A673 (cell line): ENCODE measurements at regions not wholly inside any gene's neighbourhood (a gene's known extent, or its start where the extent isn't known, plus 50 kb on each side); places are given as distances from the start of the nearest gene placed in this dataset.

ENCODE experiments used
- BruUV-seq: library from RNA; stranded (reverse); fragments of 400-500 nt; replicated peaks from 2 replicates; lab custom pipeline; 2021; lab: Mats Ljungman, UMichigan
- CTCF ChIA-PET: fragments of 300-600 bp; sonication (Branson Sonifier 250); formaldehyde crosslinking; loops from one replicate; lab custom pipeline; 2022; ENCODE audit warnings: antibody characterized with exemption; lab: Charles Lee
- POLR2A ChIA-PET: fragments of 300-600 bp; sonication (Branson Sonifier 250); formaldehyde crosslinking; loops from one replicate; lab custom pipeline; 2022; ENCODE audit warnings: antibody characterized with exemption; ENCODE audit not compliant: low non-redundant PET; lab: Charles Lee
- DNase-seq: peaks from one replicate; pipeline ENCODE4 v3.0.0-alpha.2; 2015; ENCODE audit warnings: low spot score
- H3K27ac ChIP-seq: fragments of 200-600 bp; sonication (generic); 2 replicates; pipeline ENCODE4 v1.5.1; 2016; ENCODE audit warnings: mixed run types, low read depth, mild to moderate bottlenecking, mixed read lengths, antibody characterized with exemption, low read length; ENCODE audit not compliant: poor library complexity, severe bottlenecking
- H3K27me3 ChIP-seq: fragments of 200-600 bp; sonication (generic); replicated peaks from 2 replicates; pipeline ENCODE4 v1.6.1; 2017; ENCODE audit warnings: mixed run types, low read depth, mild to moderate bottlenecking, mixed read lengths, antibody characterized with exemption, low read length; ENCODE audit not compliant: insufficient read depth, poor library complexity
- H3K36me3 ChIP-seq: fragments of 200-600 bp; sonication (generic); 2 replicates; pipeline ENCODE4 v1.6.1; 2016; ENCODE audit warnings: mixed run types, mild to moderate bottlenecking, mixed read lengths, antibody characterized with exemption, low read length; ENCODE audit not compliant: insufficient read depth, poor library complexity, severe bottlenecking
- H3K4me1 ChIP-seq: fragments of 200-600 bp; sonication (generic); 2 replicates; pipeline ENCODE4 v1.6.1; 2017; ENCODE audit warnings: mixed run types, mild to moderate bottlenecking, mixed read lengths, antibody characterized with exemption, low read length; ENCODE audit not compliant: insufficient read depth, poor library complexity, severe bottlenecking
- H3K4me3 ChIP-seq: fragments of 200-600 bp; sonication (generic); 2 replicates; pipeline ENCODE4 v1.5.1; 2016; ENCODE audit warnings: low read depth, mixed run types, mild to moderate bottlenecking, mixed read lengths, low read length; ENCODE audit not compliant: poor library complexity, severe bottlenecking
- H3K9me3 ChIP-seq: fragments of 200-600 bp; sonication (generic); 2 replicates; pipeline ENCODE4 v1.6.1; 2016; ENCODE audit warnings: mixed run types, low read depth, mild to moderate bottlenecking, mixed read lengths, antibody characterized with exemption, low read length; ENCODE audit not compliant: poor library complexity, severe bottlenecking
- EZH2 ChIP-seq: fragments of 200-600 bp; sonication (generic); IDR thresholded peaks from 2 replicates; pipeline ENCODE4 v1.6.1; 2017; ENCODE audit warnings: borderline replicate concordance, low read depth, mild to moderate bottlenecking, mixed read lengths, antibody characterized with exemption, low read length; ENCODE audit not compliant: poor library complexity, severe bottlenecking
- intact Hi-C: fragments of 100-400 bp; cut with micrococcal nuclease; formaldehyde crosslinking; loops from one replicate; pipeline ENCODE4 v1.10.0; 2022; ENCODE audit not compliant: unreplicated experiment
- TF ChIP-seq, protein P1 (sequence below): fragments of 300-800, 200-600 bp; sonication (generic); conservative IDR thresholded peaks from 2 replicates; pipeline ENCODE4 v1.5.1; 2017; ENCODE audit warnings: low read depth, mild to moderate bottlenecking, antibody characterized with exemption, low read length, moderate library complexity, mixed read lengths

- BruUV-seq, result no TSS peak
- ChIA-PET POLR2A (no interaction called here), CTCF (no interaction called here)
- no peak for TF ChIP-seq EZH2
- TF ChIP-seq, protein P1, sequence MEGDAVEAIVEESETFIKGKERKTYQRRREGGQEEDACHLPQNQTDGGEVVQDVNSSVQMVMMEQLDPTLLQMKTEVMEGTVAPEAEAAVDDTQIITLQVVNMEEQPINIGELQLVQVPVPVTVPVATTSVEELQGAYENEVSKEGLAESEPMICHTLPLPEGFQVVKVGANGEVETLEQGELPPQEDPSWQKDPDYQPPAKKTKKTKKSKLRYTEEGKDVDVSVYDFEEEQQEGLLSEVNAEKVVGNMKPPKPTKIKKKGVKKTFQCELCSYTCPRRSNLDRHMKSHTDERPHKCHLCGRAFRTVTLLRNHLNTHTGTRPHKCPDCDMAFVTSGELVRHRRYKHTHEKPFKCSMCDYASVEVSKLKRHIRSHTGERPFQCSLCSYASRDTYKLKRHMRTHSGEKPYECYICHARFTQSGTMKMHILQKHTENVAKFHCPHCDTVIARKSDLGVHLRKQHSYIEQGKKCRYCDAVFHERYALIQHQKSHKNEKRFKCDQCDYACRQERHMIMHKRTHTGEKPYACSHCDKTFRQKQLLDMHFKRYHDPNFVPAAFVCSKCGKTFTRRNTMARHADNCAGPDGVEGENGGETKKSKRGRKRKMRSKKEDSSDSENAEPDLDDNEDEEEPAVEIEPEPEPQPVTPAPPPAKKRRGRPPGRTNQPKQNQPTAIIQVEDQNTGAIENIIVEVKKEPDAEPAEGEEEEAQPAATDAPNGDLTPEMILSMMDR, result no peak
- Histone ChIP-seq H3K27ac (no peak overlapping the region), H3K27me3 (peaks cover 4% of the 10 kb centered on the region), H3K36me3 (no peaks in the 10 kb centered on the region), H3K4me1 (no peaks in the 10 kb centered on the region), H3K9me3 (no peaks in the 10 kb centered on the region), H3K4me3 (no peak overlapping the region)
- DNase-seq, result no peak
- intact Hi-C loops, result no loop called here
Measured at GRCh38 chr13:77391475-77391874, 64.6 kb upstream of the MYCBP2 start.

DNA sequence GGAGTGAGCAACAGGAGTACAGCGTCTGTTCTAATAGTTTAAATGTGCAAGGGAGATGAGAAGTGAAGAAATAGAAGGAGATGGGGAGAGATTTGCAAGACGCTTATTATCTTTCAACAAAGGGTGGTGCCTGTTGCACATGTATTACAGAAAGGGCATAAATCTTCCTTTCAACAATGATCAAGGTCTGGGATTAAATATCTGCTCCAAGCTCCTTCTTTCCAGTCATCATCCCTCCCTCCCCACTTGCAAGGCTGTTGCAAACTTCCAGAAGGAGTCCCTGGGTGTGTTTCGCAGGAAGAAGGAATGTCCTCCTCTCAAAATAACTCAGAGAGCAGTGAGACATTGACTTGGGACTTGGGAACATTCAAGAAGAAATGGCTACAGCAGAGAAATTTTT, 63.5 kb upstream of the MYCBP2 start:
- H3K27me3 ChIP-seq, result peaks cover 4% of the 10 kb centered on the region
- no peak for DNase-seq
- no peaks in the 10 kb centered on the region for H3K4me1 ChIP-seq
- H3K36me3 ChIP-seq, result no peaks in the 10 kb centered on the region
- BruUV-seq, result no TSS peak
- ChIA-PET POLR2A (no interaction called here), CTCF (no interaction called here)
- intact Hi-C loops, result no loop called here
- H3K4me3 ChIP-seq, result no peak overlapping the region
- no peak overlapping the region for H3K27ac ChIP-seq
- no peaks in the 10 kb centered on the region for H3K9me3 ChIP-seq
- TF ChIP-seq EZH2, result no peak
- TF ChIP-seq, protein P1, result no peak

GRCh38 chr13:77389625-77390000, 62.7 kb upstream of the MYCBP2 start:
- ChIA-PET POLR2A (no interaction called here), CTCF (no interaction called here)
- no peak overlapping the region for H3K27ac ChIP-seq
- no peak overlapping the region for H3K4me3 ChIP-seq
- H3K36me3 ChIP-seq, result no peaks in the 10 kb centered on the region
- H3K27me3 ChIP-seq, result peaks cover 4% of the 10 kb centered on the region
- H3K4me1 ChIP-seq, result no peaks in the 10 kb centered on the region
- no peak for TF ChIP-seq EZH2
- TF ChIP-seq, protein P1, result no peak
- intact Hi-C loops, result no loop called here
- H3K9me3 ChIP-seq, result no peaks in the 10 kb centered on the region
- DNase-seq, result no peak
- BruUV-seq, result no TSS peak
